Activated CD8-positive, alpha-beta T cell treated with anti-CD3 and anti-CD28 coated beads, Interleukin-2, amount 10 ng/mL, durations not matched to agents 7 days and 5 days (primary cell): ENCODE measurements at regions not wholly inside any gene's neighbourhood (a gene's known extent, or its start where the extent isn't known, plus 50 kb on each side); places are given as distances from the start of the nearest gene placed in this dataset.

Experiments
- ATAC-seq: fragments of 150-1000 bp; cut with Tn5 transposase; one replicate; pipeline ENCODE4 v1.10.0; 2021; ENCODE audit warnings: moderate library complexity
- CTCF ChIA-PET: fragments of 350-600 bp; sonication (Branson Sonifier 250); formaldehyde crosslinking; loops from one replicate; lab custom pipeline; 2021; ENCODE audit warnings: antibody characterized with exemption; lab: Charles Lee
- POLR2A ChIA-PET: fragments of 350-600 bp; sonication (Branson Sonifier 250); formaldehyde crosslinking; loops from one replicate; lab custom pipeline; 2021; ENCODE audit warnings: antibody characterized with exemption; lab: Charles Lee
- DNase-seq: peaks from one replicate; pipeline ENCODE4 v3.0.0-alpha.2; 2020
- H3K27ac Mint-ChIP-seq: one replicate; pipeline ENCODE4 v1.8.0; 2021; ENCODE audit warnings: mild to moderate bottlenecking, mixed read lengths
- H3K27me3 Mint-ChIP-seq: one replicate; pipeline ENCODE4 v1.8.0; 2021; ENCODE audit warnings: low read depth, mixed read lengths
- H3K36me3 Mint-ChIP-seq: one replicate; pipeline ENCODE4 v1.8.0; 2021; ENCODE audit warnings: low read depth, mixed read lengths
- H3K4me1 Mint-ChIP-seq: one replicate; pipeline ENCODE4 v1.8.0; 2021; ENCODE audit warnings: low read depth, mixed read lengths
- H3K4me3 Mint-ChIP-seq: one replicate; pipeline ENCODE4 v1.8.0; 2021; ENCODE audit warnings: mild to moderate bottlenecking, mixed read lengths
- H3K9me3 Mint-ChIP-seq: one replicate; pipeline ENCODE4 v1.8.0; 2022; ENCODE audit warnings: mixed read lengths; ENCODE audit not compliant: insufficient read depth

DNA sequence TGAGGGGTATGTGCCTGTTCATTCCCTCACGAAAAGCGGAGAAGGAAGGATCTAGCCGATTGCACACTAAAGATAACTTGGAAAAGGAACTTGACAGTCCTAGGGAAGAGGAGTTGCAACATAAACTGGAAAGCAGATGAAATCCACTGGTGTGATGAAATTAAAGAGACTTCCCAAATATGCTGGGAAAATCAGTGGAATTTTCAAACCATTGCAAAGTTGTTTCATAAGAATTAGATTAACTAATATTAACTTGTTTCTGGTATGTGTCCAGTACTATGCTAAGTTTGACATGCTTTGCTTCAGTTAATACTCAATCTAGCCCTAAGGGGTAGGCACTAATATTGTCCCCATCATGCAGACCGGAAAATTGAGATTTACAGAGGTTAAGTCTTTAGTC, 222.7 kb downstream of the IKZF2 start:
- no peaks in the 10 kb centered on the region for H3K27me3 Mint-ChIP-seq
- no peak for ATAC-seq
- no peaks in the 10 kb centered on the region for H3K36me3 Mint-ChIP-seq
- ChIA-PET CTCF (no interaction called here), POLR2A (no interaction called here)
- no peaks in the 10 kb centered on the region for H3K9me3 Mint-ChIP-seq
- no peak for DNase-seq
- H3K27ac Mint-ChIP-seq = no peak overlapping the region
- H3K4me1 Mint-ChIP-seq = peaks cover 3% of the 10 kb centered on the region
- no peak overlapping the region for H3K4me3 Mint-ChIP-seq

DNA sequence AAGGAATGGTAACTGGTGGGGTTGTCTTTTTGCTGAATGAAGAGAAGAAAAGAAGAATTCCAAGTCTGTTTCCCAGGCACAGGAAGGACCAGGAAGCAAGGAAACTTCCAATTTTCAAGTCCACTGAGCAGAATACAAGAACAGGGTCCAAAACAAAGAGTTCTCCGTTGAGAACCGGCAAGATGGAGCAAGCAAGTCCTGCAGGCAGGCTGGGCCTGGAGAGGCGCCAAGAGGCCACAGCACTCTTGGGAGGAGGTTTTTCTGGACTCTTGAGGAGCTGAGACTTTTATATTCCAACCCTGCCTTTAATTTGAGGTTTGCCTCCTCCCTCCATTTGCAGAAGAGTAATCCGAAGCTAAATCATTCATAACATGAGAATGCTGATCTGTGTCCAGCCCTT, 224.5 kb downstream of the IKZF2 start:
- no peaks in the 10 kb centered on the region for H3K9me3 Mint-ChIP-seq
- no peak overlapping the region for H3K27ac Mint-ChIP-seq
- H3K36me3 Mint-ChIP-seq = no peaks in the 10 kb centered on the region
- peaks cover 3% of the 10 kb centered on the region for H3K4me1 Mint-ChIP-seq
- no peaks in the 10 kb centered on the region for H3K27me3 Mint-ChIP-seq
- POLR2A ChIA-PET = no interaction called here
- DNase-seq (no peak), ATAC-seq (no peak)
- CTCF ChIA-PET = no interaction called here
- H3K4me3 Mint-ChIP-seq = no peak overlapping the region

DNA sequence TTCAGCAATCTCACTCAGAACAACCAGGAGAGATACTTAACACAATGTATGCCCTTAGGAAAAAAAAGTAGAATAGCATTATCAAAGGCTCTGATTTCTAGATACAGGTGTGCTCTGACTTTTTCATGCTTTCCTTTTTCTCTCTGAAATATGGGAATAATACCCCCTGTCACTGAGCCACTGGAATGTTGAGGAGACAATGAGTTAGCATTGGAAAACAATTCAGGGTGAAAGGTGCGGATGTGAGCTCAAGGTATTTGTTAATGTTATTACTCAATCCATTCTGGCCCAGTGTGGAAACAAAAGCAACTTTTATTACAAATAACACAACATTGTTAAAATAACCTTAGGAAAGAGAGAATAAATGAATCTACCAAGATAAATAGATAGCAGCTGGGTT, 228.0 kb downstream of the IKZF2 start:
- Mint-ChIP-seq H3K36me3 (peaks cover 3% of the 10 kb centered on the region), H3K9me3 (no peaks in the 10 kb centered on the region), H3K4me1 (peaks cover 5% of the 10 kb centered on the region), H3K4me3 (no peak overlapping the region), H3K27me3 (no peaks in the 10 kb centered on the region), H3K27ac (no peak overlapping the region)
- DNase-seq = no peak
- CTCF ChIA-PET = no interaction called here
- POLR2A ChIA-PET = no interaction called here
- no peak for ATAC-seq

DNA sequence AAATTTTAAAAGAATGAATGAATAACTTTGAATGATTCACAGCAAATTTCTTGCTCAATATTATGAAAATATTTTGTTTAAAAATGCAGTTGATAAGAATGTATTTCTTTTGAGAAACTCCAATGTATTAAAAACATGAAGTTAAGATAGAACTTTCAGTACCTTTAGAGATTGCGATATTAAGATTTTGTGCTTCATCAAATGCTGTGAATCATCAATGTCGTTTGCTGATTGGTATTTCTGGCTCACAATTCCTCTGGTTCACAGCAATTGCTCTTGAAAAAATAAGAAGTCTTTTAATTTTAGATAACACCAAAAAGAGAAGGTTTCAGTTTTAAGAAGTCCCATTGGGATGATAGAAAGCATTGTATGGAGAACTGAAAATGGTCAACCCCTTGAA, 228.7 kb downstream of the IKZF2 start:
- DNase-seq (no peak), ATAC-seq (no peak)
- CTCF ChIA-PET = no interaction called here
- peaks cover 5% of the 10 kb centered on the region for H3K4me1 Mint-ChIP-seq
- no peak overlapping the region for H3K27ac Mint-ChIP-seq
- POLR2A ChIA-PET = no interaction called here
- peaks cover 3% of the 10 kb centered on the region for H3K36me3 Mint-ChIP-seq
- H3K4me3 Mint-ChIP-seq = no peak overlapping the region
- no peaks in the 10 kb centered on the region for H3K27me3 Mint-ChIP-seq
- no peaks in the 10 kb centered on the region for H3K9me3 Mint-ChIP-seq

DNA sequence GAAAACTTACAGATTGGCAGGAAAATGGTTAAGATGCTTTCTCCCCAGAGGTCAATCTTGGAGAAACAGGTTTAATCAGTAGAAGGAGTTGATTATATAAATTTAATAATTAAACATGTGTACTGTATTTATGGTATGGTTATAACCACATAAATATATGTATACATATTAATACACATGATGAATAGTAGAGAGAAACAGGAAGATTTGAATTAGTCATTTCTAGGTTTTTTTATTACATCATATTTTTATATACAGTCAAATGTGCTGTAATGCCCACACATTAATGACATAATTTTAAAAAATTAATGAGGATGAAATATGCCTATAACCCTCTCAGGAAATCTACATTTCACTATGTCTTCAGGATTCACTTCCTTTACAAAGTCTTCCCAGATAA, 229.7 kb downstream of the IKZF2 start:
- H3K4me1 Mint-ChIP-seq = peaks cover 5% of the 10 kb centered on the region
- CTCF ChIA-PET = no interaction called here
- POLR2A ChIA-PET = no interaction called here
- H3K9me3 Mint-ChIP-seq = no peaks in the 10 kb centered on the region
- no peaks in the 10 kb centered on the region for H3K27me3 Mint-ChIP-seq
- H3K36me3 Mint-ChIP-seq = peaks cover 3% of the 10 kb centered on the region
- no peak overlapping the region for H3K27ac Mint-ChIP-seq
- ATAC-seq (no peak), DNase-seq (no peak)
- H3K4me3 Mint-ChIP-seq = no peak overlapping the region

DNA sequence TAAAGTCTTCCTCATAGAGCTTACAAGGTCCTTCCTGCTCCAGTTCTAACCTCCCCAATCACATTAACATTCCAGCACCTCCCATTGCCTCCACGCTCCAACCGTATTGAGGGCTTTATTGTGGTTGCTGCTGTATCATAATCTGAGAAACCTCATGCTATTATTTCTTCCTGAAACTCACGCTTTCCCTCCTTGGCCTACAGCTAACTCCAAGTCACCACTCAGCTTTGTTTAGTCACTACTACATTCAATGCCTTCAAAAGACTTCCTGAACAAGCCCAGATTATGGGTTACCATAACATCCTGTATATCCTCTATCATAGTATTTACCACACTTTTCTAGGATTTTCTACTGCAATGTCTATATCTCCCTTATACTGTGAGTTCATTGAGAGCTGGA, 230.4 kb downstream of the IKZF2 start:
- Mint-ChIP-seq H3K36me3 (peaks cover 3% of the 10 kb centered on the region), H3K27ac (no peak overlapping the region), H3K4me1 (peaks cover 5% of the 10 kb centered on the region), H3K27me3 (no peaks in the 10 kb centered on the region), H3K9me3 (no peaks in the 10 kb centered on the region), H3K4me3 (no peak overlapping the region)
- no peak for DNase-seq
- CTCF ChIA-PET = no interaction called here
- no peak for ATAC-seq
- POLR2A ChIA-PET = no interaction called here

DNA sequence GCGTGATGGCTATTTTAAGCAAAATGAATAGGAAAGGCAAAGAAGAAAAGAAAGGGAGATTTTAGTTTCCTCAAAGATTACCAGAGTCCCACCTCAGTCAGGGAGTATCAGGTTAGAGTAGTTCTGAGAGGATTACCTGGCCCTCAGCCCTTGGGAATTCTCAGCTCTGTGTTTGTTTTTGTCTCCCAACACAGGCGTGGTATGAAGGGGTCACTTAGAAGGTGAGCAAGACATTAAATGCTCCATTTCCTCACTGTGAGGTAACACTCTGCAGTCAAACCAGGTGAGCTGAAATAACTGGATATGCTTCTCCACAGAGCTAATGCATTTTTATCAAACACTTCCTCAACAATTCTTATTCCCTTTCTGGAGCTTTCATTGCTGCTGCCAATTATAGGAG, 232.2 kb downstream of the IKZF2 start:
- H3K9me3 Mint-ChIP-seq = no peaks in the 10 kb centered on the region
- no peak overlapping the region for H3K4me3 Mint-ChIP-seq
- CTCF ChIA-PET = no interaction called here
- no peak overlapping the region for H3K27ac Mint-ChIP-seq
- no peak for DNase-seq
- peaks cover 3% of the 10 kb centered on the region for H3K36me3 Mint-ChIP-seq
- peaks cover 13% of the 10 kb centered on the region for H3K4me1 Mint-ChIP-seq
- POLR2A ChIA-PET = no interaction called here
- ATAC-seq = no peak
- no peaks in the 10 kb centered on the region for H3K27me3 Mint-ChIP-seq

DNA sequence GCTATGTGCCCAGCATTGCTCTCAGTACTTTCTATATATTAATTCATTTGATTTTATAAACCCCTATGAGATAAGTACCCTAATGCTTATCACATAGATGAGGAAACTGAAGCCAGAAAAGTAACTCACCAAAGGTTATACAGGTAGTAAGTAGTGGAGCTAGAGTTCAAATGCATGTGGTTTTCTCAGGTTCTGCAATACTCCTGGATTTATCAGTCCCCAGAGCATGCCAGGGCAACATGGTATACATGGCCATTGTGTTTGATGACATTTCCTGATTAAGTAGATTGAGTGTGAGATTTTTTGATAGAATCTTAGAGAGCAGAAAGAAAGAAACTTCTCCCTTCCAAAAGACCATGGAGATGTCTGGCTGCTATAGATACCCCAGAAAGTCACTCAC, 233.1 kb downstream of the IKZF2 start:
- Mint-ChIP-seq H3K27me3 (no peaks in the 10 kb centered on the region), H3K27ac (no peak overlapping the region), H3K36me3 (peaks cover 3% of the 10 kb centered on the region), H3K4me3 (no peak overlapping the region), H3K9me3 (no peaks in the 10 kb centered on the region), H3K4me1 (peaks cover 13% of the 10 kb centered on the region)
- CTCF ChIA-PET = no interaction called here
- DNase-seq (no peak), ATAC-seq (no peak)
- POLR2A ChIA-PET = no interaction called here

DNA sequence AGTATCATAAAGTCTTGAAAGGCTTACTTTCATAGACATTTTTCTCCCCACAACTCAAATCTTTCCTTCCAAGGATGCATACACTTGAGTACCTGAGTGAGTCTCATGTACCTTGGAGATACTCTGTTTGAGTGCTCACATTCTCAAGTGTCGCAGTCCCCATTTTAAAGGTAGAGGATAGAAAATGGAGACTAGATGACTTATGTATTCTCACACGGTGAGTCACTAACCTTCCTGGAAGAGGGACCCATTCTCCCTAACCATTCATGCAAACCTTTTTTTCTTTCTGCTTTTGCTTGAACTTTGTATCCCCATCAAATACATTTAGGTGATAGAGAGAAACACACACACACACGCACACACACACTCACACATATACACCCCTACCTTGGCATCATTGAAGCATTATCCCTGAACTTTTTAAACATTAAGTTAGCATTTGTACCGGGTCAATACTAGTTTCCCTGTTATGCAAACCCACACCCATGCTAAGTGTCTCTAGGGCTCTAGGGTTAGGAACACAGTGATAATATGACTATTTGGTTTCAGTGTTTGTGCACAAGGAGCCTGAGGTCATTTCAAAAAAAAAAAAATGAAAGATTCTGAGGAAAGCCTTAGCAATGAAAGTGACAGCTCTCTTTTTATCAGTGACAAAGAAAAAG, 236.2 kb downstream of the IKZF2 start:
- Mint-ChIP-seq H3K9me3 (no peaks in the 10 kb centered on the region), H3K4me1 (peaks cover 20% of the 10 kb centered on the region), H3K36me3 (no peaks in the 10 kb centered on the region), H3K4me3 (no peak overlapping the region), H3K27ac (no peak overlapping the region), H3K27me3 (no peaks in the 10 kb centered on the region)
- ATAC-seq = no peak
- ChIA-PET POLR2A (no interaction called here), CTCF (no interaction called here)
- no peak for DNase-seq

DNA sequence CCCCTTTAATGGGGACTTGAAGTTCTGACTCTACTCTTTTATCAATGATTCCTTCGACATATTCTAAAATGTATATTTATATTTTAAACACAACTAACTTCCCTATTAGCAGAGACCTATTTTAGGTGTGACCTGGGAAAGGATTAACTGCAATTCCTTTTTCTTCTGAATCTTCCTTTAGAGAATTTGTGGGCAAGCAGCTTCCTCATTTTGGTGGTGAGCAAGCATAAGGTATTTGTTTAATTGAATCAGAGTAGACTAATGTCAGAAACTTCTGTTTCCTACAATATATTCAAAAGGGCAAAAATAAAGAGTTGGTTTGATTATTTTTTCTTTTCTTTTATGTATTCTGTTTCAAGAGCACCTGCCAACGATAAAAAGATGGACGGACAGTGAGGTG, 237.0 kb downstream of the IKZF2 start:
- no peak overlapping the region for H3K27ac Mint-ChIP-seq
- POLR2A ChIA-PET = no interaction called here
- no peak overlapping the region for H3K4me3 Mint-ChIP-seq
- CTCF ChIA-PET = interaction anchor here (1.2 kb wide), 1 partner anchor 21 kb away, joined by 3 read pairs; no protein-coding TSS in a partner anchor
- H3K9me3 Mint-ChIP-seq = peaks cover 2% of the 10 kb centered on the region
- peaks cover 25% of the 10 kb centered on the region for H3K4me1 Mint-ChIP-seq
- no peak for ATAC-seq
- H3K27me3 Mint-ChIP-seq = peaks cover 2% of the 10 kb centered on the region
- no peaks in the 10 kb centered on the region for H3K36me3 Mint-ChIP-seq
- DNase-seq = no peak

DNA sequence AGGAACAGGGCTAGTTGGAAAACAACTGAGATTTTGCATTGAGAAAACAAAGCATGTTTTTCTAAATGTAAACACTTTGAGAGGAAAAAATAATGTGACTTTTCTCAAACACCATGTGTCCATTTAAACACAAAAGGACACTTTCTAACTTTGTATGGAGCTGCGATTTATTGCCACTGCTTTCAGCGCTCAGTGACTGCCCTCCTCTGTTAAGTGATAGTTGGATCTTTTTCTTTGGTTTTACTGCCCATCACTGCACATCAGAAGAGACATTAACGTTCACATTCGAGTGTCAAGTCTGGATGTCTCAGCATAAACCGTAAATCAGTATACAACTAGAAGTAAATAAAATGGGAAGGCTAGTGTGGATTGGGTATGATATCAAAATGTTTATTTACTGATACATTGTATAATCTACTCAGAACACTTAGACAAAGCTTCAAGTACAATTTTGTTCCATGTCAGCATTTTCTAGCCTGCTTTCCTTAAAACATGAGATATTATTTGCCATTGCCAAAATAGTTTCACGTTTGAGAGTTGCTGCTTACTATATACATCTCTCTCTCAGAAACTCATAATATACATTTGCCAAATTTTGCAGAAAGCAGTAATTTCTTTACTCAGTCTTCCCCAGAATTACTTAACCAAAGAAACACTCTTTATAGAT, 237.6 kb downstream of the IKZF2 start:
- no peak overlapping the region for H3K27ac Mint-ChIP-seq
- no peak for ATAC-seq
- ChIA-PET POLR2A (no interaction called here), CTCF (interaction anchor here (1.2 kb wide), 1 partner anchor 21 kb away, joined by 3 read pairs; no protein-coding TSS in a partner anchor)
- H3K4me3 Mint-ChIP-seq = no peak overlapping the region
- peaks cover 2% of the 10 kb centered on the region for H3K36me3 Mint-ChIP-seq
- peaks cover 2% of the 10 kb centered on the region for H3K27me3 Mint-ChIP-seq
- H3K4me1 Mint-ChIP-seq = peaks cover 27% of the 10 kb centered on the region
- no peak for DNase-seq
- peaks cover 3% of the 10 kb centered on the region for H3K9me3 Mint-ChIP-seq

DNA sequence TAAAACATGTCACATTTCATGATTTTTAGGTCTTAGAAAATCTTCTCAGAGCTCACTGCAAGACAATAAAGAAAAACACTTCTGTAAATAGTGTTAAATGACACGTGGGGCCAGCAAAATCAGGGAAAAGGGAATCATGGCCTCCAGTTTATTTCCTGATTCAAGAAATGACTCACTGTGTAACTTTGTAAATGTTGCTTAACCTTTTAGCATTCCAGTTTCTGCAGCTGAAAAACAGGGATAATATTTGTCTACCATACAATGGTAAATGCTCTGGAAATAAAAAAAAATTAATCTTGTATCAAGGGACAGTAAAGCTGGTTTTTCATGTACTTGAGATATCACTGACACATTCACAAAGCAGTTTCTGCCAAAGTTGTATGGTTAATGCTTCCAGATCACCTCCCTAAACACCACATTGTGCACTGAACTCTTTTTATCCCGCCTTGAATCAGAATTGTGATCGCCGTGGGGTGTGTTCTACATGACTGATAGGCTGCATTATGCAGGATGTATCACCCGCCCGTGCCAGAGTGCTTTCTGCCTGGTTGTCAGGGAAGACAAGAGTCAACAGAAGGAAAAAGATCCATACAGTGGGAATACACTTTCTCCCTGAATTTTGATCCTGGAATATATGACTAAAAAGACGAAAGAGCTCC, 238.8 kb downstream of the IKZF2 start:
- peaks cover 2% of the 10 kb centered on the region for H3K36me3 Mint-ChIP-seq
- ATAC-seq = no peak

More for the DNA sequence above, 238.8 kb downstream of the IKZF2 start:
- no peak overlapping the region for H3K4me3 Mint-ChIP-seq
- peaks cover 2% of the 10 kb centered on the region for H3K27me3 Mint-ChIP-seq
- H3K27ac Mint-ChIP-seq = no peak overlapping the region
- peaks cover 3% of the 10 kb centered on the region for H3K9me3 Mint-ChIP-seq
- CTCF ChIA-PET = no interaction called here
- POLR2A ChIA-PET = no interaction called here
- peaks cover 27% of the 10 kb centered on the region for H3K4me1 Mint-ChIP-seq
- no peak for DNase-seq
